IPS-18a (cell line): ENCODE measurements at regions not wholly inside any gene's neighbourhood (a gene's known extent, or its start where the extent isn't known, plus 50 kb on each side); places are given as distances from the start of the nearest gene placed in this dataset.

Experiments
- H3K27ac ChIP-seq: one replicate; pipeline ENCODE4 v1.5.1; 2013; ENCODE audit warnings: low read length
- H3K27me3 ChIP-seq: one replicate; pipeline ENCODE4 v1.6.1; 2013; ENCODE audit warnings: mild to moderate bottlenecking, low read length; ENCODE audit not compliant: control insufficient read depth, insufficient read depth
- H3K36me3 ChIP-seq: one replicate; pipeline ENCODE4 v1.6.1; 2013; ENCODE audit warnings: low read depth, low read length; ENCODE audit not compliant: control insufficient read depth
- H3K4me1 ChIP-seq: one replicate; pipeline ENCODE4 v1.6.1; 2013; ENCODE audit warnings: low read depth, low read length; ENCODE audit not compliant: control insufficient read depth
- H3K4me3 ChIP-seq: one replicate; pipeline ENCODE4 v1.5.1; 2013; ENCODE audit warnings: low read length
- H3K9ac ChIP-seq: one replicate; pipeline ENCODE4 v1.6.1; 2013; ENCODE audit warnings: mild to moderate bottlenecking, low read length, moderate library complexity
- H3K9me3 ChIP-seq: one replicate; pipeline ENCODE4 v1.6.1; 2013; ENCODE audit warnings: low read depth, low read length; ENCODE audit not compliant: control insufficient read depth

DNA sequence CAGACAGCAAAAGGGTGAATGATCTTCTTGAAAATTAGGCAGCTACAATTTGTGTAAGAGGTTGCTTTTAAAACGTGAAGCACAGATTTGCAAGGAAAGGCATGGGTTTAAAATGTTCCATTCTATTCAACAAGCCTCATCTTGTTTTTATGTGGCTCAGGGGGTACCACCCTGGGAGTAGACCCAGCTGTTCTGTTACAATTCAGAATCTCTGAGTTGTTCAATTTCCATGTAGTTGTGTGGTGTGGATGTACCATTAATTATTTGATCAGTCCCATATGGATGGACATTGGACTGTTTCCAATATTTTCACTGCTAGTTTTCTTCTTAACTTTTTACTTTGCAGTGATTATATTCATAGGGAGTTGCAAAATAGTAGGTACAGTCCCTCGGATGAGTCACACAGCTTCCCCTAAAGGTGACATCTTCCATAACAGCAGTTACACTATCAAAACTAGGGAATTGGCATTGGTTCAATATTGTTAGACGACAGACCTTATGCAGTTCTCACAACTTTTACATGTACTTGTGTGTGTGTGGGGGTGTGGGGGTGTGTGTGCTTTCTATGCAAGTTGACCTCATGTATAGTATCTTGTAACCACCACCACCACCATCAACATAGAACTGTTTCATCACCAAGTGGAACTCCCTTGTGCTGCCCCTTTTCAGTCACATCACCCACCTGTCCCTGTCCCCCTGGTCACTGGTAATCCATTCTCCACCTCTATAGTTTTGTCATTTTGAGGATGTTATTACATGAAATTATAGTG, 59.0 kb upstream of the CAPRIN2 start:
- H3K36me3 ChIP-seq, result no peaks in the 10 kb centered on the region
- H3K4me3 ChIP-seq, result no peak overlapping the region
- no peak overlapping the region for H3K9ac ChIP-seq
- no peak overlapping the region for H3K27ac ChIP-seq
- H3K27me3 ChIP-seq, result no peaks in the 10 kb centered on the region
- no peaks in the 10 kb centered on the region for H3K4me1 ChIP-seq
- no peaks in the 10 kb centered on the region for H3K9me3 ChIP-seq

- H3K4me3 ChIP-seq, result no peak overlapping the region
- no peaks in the 10 kb centered on the region for H3K9me3 ChIP-seq
- no peaks in the 10 kb centered on the region for H3K36me3 ChIP-seq
- H3K27ac ChIP-seq, result no peak overlapping the region
- H3K27me3 ChIP-seq, result no peaks in the 10 kb centered on the region
- H3K4me1 ChIP-seq, result no peaks in the 10 kb centered on the region
- H3K9ac ChIP-seq, result no peak overlapping the region
Observed at GRCh38 chr12:30811966-30812365, 57.2 kb upstream of the CAPRIN2 start.

DNA sequence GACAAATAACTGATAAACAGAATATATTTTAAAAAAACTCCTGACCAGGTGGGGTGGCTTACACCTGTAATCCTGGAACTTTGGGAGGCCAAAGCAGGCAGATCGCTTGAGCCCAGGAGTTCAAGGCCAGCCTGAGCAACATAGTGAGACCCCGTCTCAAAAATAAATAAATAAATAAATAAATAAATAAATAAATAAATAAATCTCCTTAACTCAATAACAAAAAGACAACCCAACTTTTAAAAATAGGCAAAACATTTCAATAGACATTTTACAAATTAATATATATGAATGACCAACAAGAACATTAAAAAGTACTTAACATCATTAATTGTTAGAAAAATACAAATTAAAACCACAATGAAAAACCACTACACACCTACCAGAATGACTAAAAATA, 56.2 kb upstream of the CAPRIN2 start:
- Histone ChIP-seq H3K4me3 (no peak overlapping the region), H3K9me3 (no peaks in the 10 kb centered on the region), H3K9ac (no peak overlapping the region), H3K27ac (no peak overlapping the region), H3K4me1 (no peaks in the 10 kb centered on the region), H3K36me3 (no peaks in the 10 kb centered on the region), H3K27me3 (no peaks in the 10 kb centered on the region)

DNA sequence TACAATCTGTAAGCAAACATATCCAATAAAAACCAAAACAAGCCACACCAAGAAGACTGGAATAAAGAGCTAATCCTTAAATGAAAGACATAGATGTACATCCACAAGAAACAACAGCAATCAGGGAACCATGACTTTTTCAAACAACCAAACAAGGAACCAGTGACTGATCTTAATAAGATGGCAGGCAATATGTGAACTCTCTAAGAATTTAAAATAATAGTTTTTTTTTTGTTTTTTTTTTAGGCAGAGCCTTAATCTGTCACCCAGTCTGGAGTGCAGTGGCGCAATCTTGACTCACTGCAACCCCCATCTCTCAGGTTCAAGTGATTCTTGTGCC, 52.9 kb upstream of the CAPRIN2 start:
- Histone ChIP-seq H3K4me3 (no peak overlapping the region), H3K4me1 (no peaks in the 10 kb centered on the region), H3K9ac (no peak overlapping the region), H3K9me3 (no peaks in the 10 kb centered on the region), H3K27ac (no peak overlapping the region), H3K27me3 (no peaks in the 10 kb centered on the region), H3K36me3 (no peaks in the 10 kb centered on the region)

DNA sequence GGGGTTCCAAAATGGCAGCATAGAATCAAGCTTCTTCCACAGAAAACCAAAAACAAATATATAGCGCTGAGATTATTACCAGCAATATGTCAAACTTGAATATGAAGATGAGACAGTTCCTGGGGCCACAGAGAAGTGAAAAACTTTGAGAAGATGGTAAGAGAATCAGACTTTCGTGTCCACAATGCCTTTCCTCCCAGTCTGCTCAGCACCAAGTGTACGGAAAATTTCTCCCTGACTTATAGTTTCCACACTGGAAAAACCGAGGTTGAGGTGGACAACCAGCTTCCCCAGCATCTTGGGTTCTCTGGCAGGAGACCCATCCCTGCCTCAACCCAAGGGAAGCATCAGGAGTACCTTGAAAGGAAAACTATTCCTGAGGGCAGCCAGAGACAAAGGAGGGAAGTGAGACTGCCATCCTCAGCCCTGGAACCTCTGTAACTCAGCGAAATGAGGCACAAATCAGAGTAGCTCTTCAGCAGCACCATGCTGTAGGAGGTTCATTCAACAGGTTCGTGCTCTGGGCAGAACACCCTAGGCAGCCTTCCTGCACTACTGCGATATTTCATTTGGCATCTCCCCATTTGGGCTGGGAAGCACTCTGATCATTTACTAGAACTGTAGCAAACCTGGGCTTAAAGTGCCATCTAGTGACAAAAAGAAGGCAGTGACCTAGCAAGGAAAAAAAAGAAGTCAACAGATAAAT, 52.4 kb upstream of the CAPRIN2 start:
- H3K4me3 ChIP-seq, result no peak overlapping the region
- no peaks in the 10 kb centered on the region for H3K4me1 ChIP-seq
- no peak overlapping the region for H3K9ac ChIP-seq
- H3K9me3 ChIP-seq, result no peaks in the 10 kb centered on the region
- no peaks in the 10 kb centered on the region for H3K27me3 ChIP-seq
- no peaks in the 10 kb centered on the region for H3K36me3 ChIP-seq
- H3K27ac ChIP-seq, result no peak overlapping the region

- no peak overlapping the region for H3K4me3 ChIP-seq
- no peaks in the 10 kb centered on the region for H3K4me1 ChIP-seq
- no peaks in the 10 kb centered on the region for H3K9me3 ChIP-seq
- no peak overlapping the region for H3K27ac ChIP-seq
- H3K9ac ChIP-seq, result no peak overlapping the region
- H3K27me3 ChIP-seq, result no peaks in the 10 kb centered on the region
- H3K36me3 ChIP-seq, result peaks cover under 1% of the 10 kb centered on the region
Observed at GRCh38 chr12:30805959-30806358, 51.2 kb upstream of the CAPRIN2 start.
